Neural progenitor cell (in vitro differentiated cells): ENCODE measurements at regions not wholly inside any gene's neighbourhood (a gene's known extent, or its start where the extent isn't known, plus 50 kb on each side); places are given as distances from the start of the nearest gene placed in this dataset.

Experiments
- DNase-seq: peaks from one replicate; pipeline ENCODE4 v3.0.0-alpha.2; 2016; ENCODE audit warnings: low spot score
- H2AFZ ChIP-seq: fragments of 200-600 bp; sonication (generic); replicated peaks from 2 replicates; pipeline ENCODE4 v1.6.1; 2016; ENCODE audit warnings: antibody characterized with exemption
- H3F3A ChIP-seq: fragments of 200-600 bp; sonication (generic); 2 replicates; pipeline ENCODE4 v1.6.1; 2016; ENCODE audit warnings: antibody characterized with exemption, low read depth
- H3K27ac ChIP-seq: fragments of 200-600 bp; sonication (generic); 2 replicates; pipeline ENCODE4 v1.5.1; 2016; ENCODE audit warnings: mild to moderate bottlenecking
- H3K27me3 ChIP-seq: fragments of 200-600 bp; sonication (generic); 2 replicates; pipeline ENCODE4 v1.6.1; 2016; ENCODE audit warnings: mild to moderate bottlenecking, moderate library complexity
- H3K36me3 ChIP-seq: fragments of 200-600 bp; sonication (generic); 2 replicates; pipeline ENCODE4 v1.5.1; 2016
- H3K4me1 ChIP-seq: fragments of 200-600 bp; sonication (generic); 2 replicates; pipeline ENCODE4 v1.6.1; 2016; ENCODE audit warnings: mixed run types
- H3K4me2 ChIP-seq: fragments of 200-600 bp; sonication (generic); 2 replicates; pipeline ENCODE4 v1.6.1; 2016
- H3K4me3 ChIP-seq: fragments of 200-600 bp; sonication (generic); 2 replicates; pipeline ENCODE4 v1.5.1; 2016
- H3K79me2 ChIP-seq: fragments of 200-600 bp; sonication (generic); 2 replicates; pipeline ENCODE4 v1.6.1; 2016; ENCODE audit warnings: low read depth
- H3K9ac ChIP-seq: fragments of 200-600 bp; sonication (generic); 2 replicates; pipeline ENCODE4 v1.6.1; 2016
- H3K9me3 ChIP-seq: fragments of 200-600 bp; sonication (generic); 2 replicates; pipeline ENCODE4 v1.5.1; 2016; ENCODE audit warnings: low read depth
- H4K20me1 ChIP-seq: fragments of 200-600 bp; sonication (generic); 2 replicates; pipeline ENCODE4 v1.6.1; 2016; ENCODE audit warnings: low read depth
- H3K27ac Mint-ChIP-seq: 3 replicates; pipeline ENCODE4 v1.8.0; 2021; ENCODE audit warnings: mixed read lengths
- H3K27me3 Mint-ChIP-seq: 2 replicates; pipeline ENCODE4 v1.8.0; 2022; ENCODE audit warnings: low read depth, mild to moderate bottlenecking, inconsistent platforms, moderate library complexity, mixed read lengths; ENCODE audit not compliant: insufficient read depth
- H3K36me3 Mint-ChIP-seq: 3 replicates; pipeline ENCODE4 v1.8.0; 2021; ENCODE audit warnings: mixed read lengths
- H3K4me1 Mint-ChIP-seq: 3 replicates; pipeline ENCODE4 v1.8.0; 2021; ENCODE audit warnings: mixed read lengths
- H3K4me3 Mint-ChIP-seq: 3 replicates; pipeline ENCODE4 v1.8.0; 2021; ENCODE audit warnings: mild to moderate bottlenecking, moderate library complexity, mixed read lengths
- H3K9me3 Mint-ChIP-seq: 3 replicates; pipeline ENCODE4 v1.8.0; 2020; ENCODE audit warnings: mixed read lengths
- EZH2 ChIP-seq: fragments of 200-600 bp; sonication (generic); IDR thresholded peaks from 2 replicates; pipeline ENCODE4 v1.6.1; 2017; ENCODE audit warnings: antibody characterized with exemption, mild to moderate bottlenecking, moderate library complexity
- EZH2phosphoT487 ChIP-seq: fragments of 200-600 bp; sonication (generic); IDR thresholded peaks from 2 replicates; pipeline ENCODE4 v1.6.1; 2017; ENCODE audit warnings: antibody characterized with exemption
- TF ChIP-seq, protein P1 (sequence below): fragments of 200-600 bp; sonication (generic); IDR thresholded peaks from 2 replicates; pipeline ENCODE4 v1.5.1; 2017; ENCODE audit warnings: antibody characterized with exemption, mild to moderate bottlenecking

GRCh38 chr7:114783508-114783907, 138.4 kb upstream of the MDFIC start:
- H3K9me3 Mint-ChIP-seq = peaks cover 1% of the 10 kb centered on the region
- no peak overlapping the region for H3K4me2 ChIP-seq

DNA sequence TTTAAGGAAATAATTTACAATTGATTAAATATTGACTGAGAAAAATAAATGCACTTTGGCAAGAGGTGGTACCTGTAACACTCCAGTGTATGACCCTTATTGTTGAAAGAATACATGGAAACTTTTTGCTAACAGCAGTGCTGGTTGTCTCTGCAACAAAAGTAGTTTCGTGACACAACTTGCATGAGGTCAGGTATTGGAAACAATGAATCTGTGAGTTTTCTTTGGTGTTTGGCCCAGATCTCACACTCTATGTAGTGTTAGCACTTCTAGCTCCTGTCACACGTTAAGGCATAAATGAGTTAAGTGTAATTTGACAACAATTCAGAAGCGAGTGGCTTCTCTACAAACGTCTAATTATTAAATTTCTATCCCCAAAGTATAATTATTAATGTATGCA, 137.7 kb upstream of the MDFIC start:
- Histone ChIP-seq H3F3A (no peaks in the 10 kb centered on the region), H2AFZ (no peak overlapping the region), H3K4me2 (no peak overlapping the region), H3K9me3 (no peaks in the 10 kb centered on the region), H3K4me1 (no peaks in the 10 kb centered on the region), H3K36me3 (no peaks in the 10 kb centered on the region), H4K20me1 (no peaks in the 10 kb centered on the region), H3K9ac (no peak overlapping the region), H3K4me3 (no peak overlapping the region), H3K27ac (no peak overlapping the region), H3K79me2 (no peaks in the 10 kb centered on the region), H3K27me3 (no peaks in the 10 kb centered on the region)
- no peak for DNase-seq
- H3K4me1 Mint-ChIP-seq = no peaks in the 10 kb centered on the region
- H3K4me3 Mint-ChIP-seq = no peak overlapping the region
- H3K27ac Mint-ChIP-seq = no peak overlapping the region
- TF ChIP-seq EZH2 = no peak
- no peak for TF ChIP-seq EZH2phosphoT487
- TF ChIP-seq, protein P1, sequence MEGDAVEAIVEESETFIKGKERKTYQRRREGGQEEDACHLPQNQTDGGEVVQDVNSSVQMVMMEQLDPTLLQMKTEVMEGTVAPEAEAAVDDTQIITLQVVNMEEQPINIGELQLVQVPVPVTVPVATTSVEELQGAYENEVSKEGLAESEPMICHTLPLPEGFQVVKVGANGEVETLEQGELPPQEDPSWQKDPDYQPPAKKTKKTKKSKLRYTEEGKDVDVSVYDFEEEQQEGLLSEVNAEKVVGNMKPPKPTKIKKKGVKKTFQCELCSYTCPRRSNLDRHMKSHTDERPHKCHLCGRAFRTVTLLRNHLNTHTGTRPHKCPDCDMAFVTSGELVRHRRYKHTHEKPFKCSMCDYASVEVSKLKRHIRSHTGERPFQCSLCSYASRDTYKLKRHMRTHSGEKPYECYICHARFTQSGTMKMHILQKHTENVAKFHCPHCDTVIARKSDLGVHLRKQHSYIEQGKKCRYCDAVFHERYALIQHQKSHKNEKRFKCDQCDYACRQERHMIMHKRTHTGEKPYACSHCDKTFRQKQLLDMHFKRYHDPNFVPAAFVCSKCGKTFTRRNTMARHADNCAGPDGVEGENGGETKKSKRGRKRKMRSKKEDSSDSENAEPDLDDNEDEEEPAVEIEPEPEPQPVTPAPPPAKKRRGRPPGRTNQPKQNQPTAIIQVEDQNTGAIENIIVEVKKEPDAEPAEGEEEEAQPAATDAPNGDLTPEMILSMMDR = no peak
- no peaks in the 10 kb centered on the region for H3K36me3 Mint-ChIP-seq
- peaks cover 5% of the 10 kb centered on the region for H3K27me3 Mint-ChIP-seq
- peaks cover 3% of the 10 kb centered on the region for H3K9me3 Mint-ChIP-seq

More at GRCh38 chr7:114783508-114783907, 138.4 kb upstream of the MDFIC start:
- no peaks in the 10 kb centered on the region for H3K36me3 Mint-ChIP-seq
- no peak for TF ChIP-seq EZH2
- TF ChIP-seq, protein P1 = no peak
- no peak for TF ChIP-seq EZH2phosphoT487
- Histone ChIP-seq H3K4me3 (no peak overlapping the region), H3K36me3 (no peaks in the 10 kb centered on the region), H3K4me1 (no peaks in the 10 kb centered on the region), H3K9ac (no peak overlapping the region), H3K27me3 (no peaks in the 10 kb centered on the region), H3K9me3 (no peaks in the 10 kb centered on the region), H4K20me1 (no peaks in the 10 kb centered on the region), H2AFZ (no peak overlapping the region), H3K27ac (no peak overlapping the region), H3K79me2 (no peaks in the 10 kb centered on the region), H3F3A (no peaks in the 10 kb centered on the region)
- no peak overlapping the region for H3K4me3 Mint-ChIP-seq
- peaks cover 3% of the 10 kb centered on the region for H3K27me3 Mint-ChIP-seq
- DNase-seq = no peak
- H3K4me1 Mint-ChIP-seq = no peaks in the 10 kb centered on the region
- no peak overlapping the region for H3K27ac Mint-ChIP-seq

GRCh38 chr7:114784746-114785145, 137.1 kb upstream of the MDFIC start:
- Histone ChIP-seq H3K27ac (no peak overlapping the region), H3K4me2 (no peak overlapping the region), H3K27me3 (no peaks in the 10 kb centered on the region), H3F3A (no peaks in the 10 kb centered on the region), H3K9ac (no peak overlapping the region), H3K4me3 (no peak overlapping the region), H3K36me3 (no peaks in the 10 kb centered on the region), H3K9me3 (no peaks in the 10 kb centered on the region), H4K20me1 (no peaks in the 10 kb centered on the region), H3K79me2 (no peaks in the 10 kb centered on the region), H3K4me1 (no peaks in the 10 kb centered on the region), H2AFZ (no peak overlapping the region)
- no peak for DNase-seq
- TF ChIP-seq EZH2phosphoT487 (no peak), EZH2 (no peak)
- TF ChIP-seq, protein P1 = no peak
- Mint-ChIP-seq H3K9me3 (peaks cover 3% of the 10 kb centered on the region), H3K27me3 (peaks cover 5% of the 10 kb centered on the region), H3K4me1 (no peaks in the 10 kb centered on the region), H3K4me3 (no peak overlapping the region), H3K36me3 (no peaks in the 10 kb centered on the region), H3K27ac (no peak overlapping the region)

GRCh38 chr7:114785496-114785895, 136.4 kb upstream of the MDFIC start:
- TF ChIP-seq, protein P1 = no peak
- no peak for TF ChIP-seq EZH2
- TF ChIP-seq EZH2phosphoT487 = no peak
- no peaks in the 10 kb centered on the region for H3K4me1 ChIP-seq
- H3K27me3 ChIP-seq = no peaks in the 10 kb centered on the region
- H3K9ac ChIP-seq = no peak overlapping the region
- no peaks in the 10 kb centered on the region for H3F3A ChIP-seq
- Mint-ChIP-seq H3K36me3 (no peaks in the 10 kb centered on the region), H3K27ac (no peak overlapping the region), H3K9me3 (peaks cover 3% of the 10 kb centered on the region), H3K4me3 (no peak overlapping the region), H3K4me1 (no peaks in the 10 kb centered on the region), H3K27me3 (peaks cover 5% of the 10 kb centered on the region)
- no peak overlapping the region for H3K4me3 ChIP-seq
- H4K20me1 ChIP-seq = no peaks in the 10 kb centered on the region
- H3K36me3 ChIP-seq = no peaks in the 10 kb centered on the region
- no peak for DNase-seq
- no peak overlapping the region for H2AFZ ChIP-seq
- H3K9me3 ChIP-seq = no peaks in the 10 kb centered on the region
- no peaks in the 10 kb centered on the region for H3K79me2 ChIP-seq
- H3K27ac ChIP-seq = no peak overlapping the region
- no peak overlapping the region for H3K4me2 ChIP-seq
